Activated B cell treated with CpG ODN at 0.5 μM for 24 hours (primary cell): ENCODE measurements at regions not wholly inside any gene's neighbourhood (a gene's known extent, or its start where the extent isn't known, plus 50 kb on each side); places are given as distances from the start of the nearest gene placed in this dataset.

Source experiments
- ATAC-seq: fragments of 200-7000 bp; cut with Tn5 transposase; one replicate; pipeline ENCODE4 v1.10.0; 2021; ENCODE audit warnings: low read depth, mild to moderate bottlenecking, moderate library complexity
- CTCF ChIA-PET: fragments of 350-600 bp; sonication (Branson Sonifier 250); formaldehyde crosslinking; loops from one replicate; lab custom pipeline; 2021; ENCODE audit warnings: antibody characterized with exemption; lab: Charles Lee
- POLR2A ChIA-PET: fragments of 350-600 bp; sonication (Branson Sonifier 250); formaldehyde crosslinking; loops from one replicate; lab custom pipeline; 2021; ENCODE audit warnings: antibody characterized with exemption; lab: Charles Lee
- DNase-seq: peaks from one replicate; pipeline ENCODE4 v3.0.0; 2022
- H3K27ac Mint-ChIP-seq: one replicate; pipeline ENCODE4 v1.8.0; 2020; ENCODE audit warnings: mixed read lengths
- H3K27me3 Mint-ChIP-seq: one replicate; pipeline ENCODE4 v1.8.0; 2021; ENCODE audit warnings: mixed read lengths
- H3K36me3 Mint-ChIP-seq: one replicate; pipeline ENCODE4 v1.8.0; 2021; ENCODE audit warnings: low read depth, mixed read lengths
- H3K4me1 Mint-ChIP-seq: one replicate; pipeline ENCODE4 v1.8.0; 2021; ENCODE audit warnings: mixed read lengths
- H3K4me3 Mint-ChIP-seq: one replicate; pipeline ENCODE4 v1.8.0; 2020; ENCODE audit warnings: mild to moderate bottlenecking, mixed read lengths
- H3K9me3 Mint-ChIP-seq: one replicate; pipeline ENCODE4 v1.8.0; 2020; ENCODE audit warnings: mixed read lengths
- intact Hi-C: fragments of 100-400 bp; cut with micrococcal nuclease; formaldehyde crosslinking; loops from one replicate; pipeline ENCODE4 v1.15.1; 2024
- TF ChIP-seq, protein P1 (sequence below): fragments of 200-600 bp; IDR thresholded peaks from one replicate; pipeline ENCODE4 v1.8.0; 2022; ENCODE audit warnings: antibody characterized with exemption, mild to moderate bottlenecking

DNA sequence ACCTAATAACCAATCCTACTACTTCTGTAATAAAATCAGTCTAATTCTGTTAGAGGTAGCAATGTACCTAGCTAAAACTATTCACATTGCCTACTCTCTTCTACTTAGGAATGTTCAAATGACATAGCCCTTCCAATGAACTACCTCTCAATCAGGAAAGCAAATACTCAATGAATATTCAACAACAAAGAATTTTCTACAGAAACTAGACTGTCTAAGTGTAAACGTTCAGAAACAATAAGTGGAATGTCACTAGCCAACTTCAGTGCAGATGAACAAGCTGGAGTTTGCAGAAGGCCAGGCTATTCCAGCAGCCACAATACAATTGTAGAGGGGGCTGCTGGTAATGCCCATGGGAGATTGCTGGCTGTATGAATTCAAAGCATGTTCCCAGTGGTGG is 743.2 kb upstream of the CDH10 start:
- intact Hi-C loops: no loop called here
- Mint-ChIP-seq H3K27me3 (no peaks in the 10 kb centered on the region), H3K4me3 (no peak overlapping the region), H3K27ac (no peak overlapping the region), H3K36me3 (no peaks in the 10 kb centered on the region), H3K4me1 (no peaks in the 10 kb centered on the region), H3K9me3 (peaks cover 10% of the 10 kb centered on the region)
- DNase-seq: no peak
- no peak for ATAC-seq
- ChIA-PET POLR2A (no interaction called here), CTCF (no interaction called here)
- TF ChIP-seq, protein P1, sequence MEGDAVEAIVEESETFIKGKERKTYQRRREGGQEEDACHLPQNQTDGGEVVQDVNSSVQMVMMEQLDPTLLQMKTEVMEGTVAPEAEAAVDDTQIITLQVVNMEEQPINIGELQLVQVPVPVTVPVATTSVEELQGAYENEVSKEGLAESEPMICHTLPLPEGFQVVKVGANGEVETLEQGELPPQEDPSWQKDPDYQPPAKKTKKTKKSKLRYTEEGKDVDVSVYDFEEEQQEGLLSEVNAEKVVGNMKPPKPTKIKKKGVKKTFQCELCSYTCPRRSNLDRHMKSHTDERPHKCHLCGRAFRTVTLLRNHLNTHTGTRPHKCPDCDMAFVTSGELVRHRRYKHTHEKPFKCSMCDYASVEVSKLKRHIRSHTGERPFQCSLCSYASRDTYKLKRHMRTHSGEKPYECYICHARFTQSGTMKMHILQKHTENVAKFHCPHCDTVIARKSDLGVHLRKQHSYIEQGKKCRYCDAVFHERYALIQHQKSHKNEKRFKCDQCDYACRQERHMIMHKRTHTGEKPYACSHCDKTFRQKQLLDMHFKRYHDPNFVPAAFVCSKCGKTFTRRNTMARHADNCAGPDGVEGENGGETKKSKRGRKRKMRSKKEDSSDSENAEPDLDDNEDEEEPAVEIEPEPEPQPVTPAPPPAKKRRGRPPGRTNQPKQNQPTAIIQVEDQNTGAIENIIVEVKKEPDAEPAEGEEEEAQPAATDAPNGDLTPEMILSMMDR: no peak

DNA sequence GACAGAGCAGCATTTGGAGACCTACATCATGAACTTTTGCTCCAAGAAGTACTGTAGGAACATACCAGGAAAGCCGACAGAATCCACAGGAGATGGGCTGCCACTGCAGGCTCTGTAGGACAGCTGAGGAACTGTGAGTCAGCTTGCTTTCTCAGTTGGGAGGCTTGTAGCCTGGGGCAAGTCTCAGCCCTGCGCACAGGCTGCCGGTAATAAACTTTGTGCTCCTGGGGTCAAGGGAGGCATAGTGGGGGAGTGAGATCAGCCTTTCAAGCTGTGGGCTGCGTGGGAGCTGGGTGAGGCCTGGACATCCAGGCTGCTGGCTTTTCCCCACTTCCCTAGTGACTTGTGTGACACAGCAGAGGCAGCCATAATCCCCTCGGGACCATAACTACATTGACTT is 718.0 kb upstream of the CDH10 start:
- TF ChIP-seq, protein P1: no peak
- Mint-ChIP-seq H3K9me3 (peaks cover 17% of the 10 kb centered on the region), H3K27ac (no peak overlapping the region), H3K4me1 (no peaks in the 10 kb centered on the region), H3K27me3 (no peaks in the 10 kb centered on the region), H3K36me3 (no peaks in the 10 kb centered on the region), H3K4me3 (no peak overlapping the region)
- no peak for ATAC-seq
- intact Hi-C loops: no loop called here
- ChIA-PET CTCF (no interaction called here), POLR2A (no interaction called here)
- no peak for DNase-seq

DNA sequence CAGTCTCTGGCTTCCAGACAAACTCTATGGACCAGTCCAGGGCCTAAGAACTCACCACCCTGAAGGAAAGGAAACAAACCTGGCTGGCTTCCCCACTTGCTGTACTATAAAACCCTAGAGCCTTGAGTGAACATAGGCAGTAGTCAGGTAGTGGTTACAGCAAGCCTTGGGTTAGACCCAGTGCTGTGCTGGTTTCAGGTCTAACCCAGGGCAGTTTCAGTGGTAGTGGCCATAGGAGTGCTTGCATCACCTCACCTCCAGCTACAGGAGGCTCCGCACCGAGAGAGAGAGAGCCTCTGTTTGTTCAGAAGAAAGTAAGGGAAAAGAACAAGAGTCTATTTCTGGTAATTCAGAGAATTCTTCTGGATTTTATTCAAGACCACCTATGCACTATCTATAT is 714.1 kb upstream of the CDH10 start:
- intact Hi-C loops: no loop called here
- ATAC-seq: no peak
- CTCF ChIA-PET: no interaction called here
- DNase-seq: no peak
- Mint-ChIP-seq H3K9me3 (peaks cover 13% of the 10 kb centered on the region), H3K36me3 (no peaks in the 10 kb centered on the region), H3K4me1 (no peaks in the 10 kb centered on the region), H3K27me3 (no peaks in the 10 kb centered on the region), H3K27ac (no peak overlapping the region), H3K4me3 (no peak overlapping the region)
- POLR2A ChIA-PET: no interaction called here
- TF ChIP-seq, protein P1: no peak

DNA sequence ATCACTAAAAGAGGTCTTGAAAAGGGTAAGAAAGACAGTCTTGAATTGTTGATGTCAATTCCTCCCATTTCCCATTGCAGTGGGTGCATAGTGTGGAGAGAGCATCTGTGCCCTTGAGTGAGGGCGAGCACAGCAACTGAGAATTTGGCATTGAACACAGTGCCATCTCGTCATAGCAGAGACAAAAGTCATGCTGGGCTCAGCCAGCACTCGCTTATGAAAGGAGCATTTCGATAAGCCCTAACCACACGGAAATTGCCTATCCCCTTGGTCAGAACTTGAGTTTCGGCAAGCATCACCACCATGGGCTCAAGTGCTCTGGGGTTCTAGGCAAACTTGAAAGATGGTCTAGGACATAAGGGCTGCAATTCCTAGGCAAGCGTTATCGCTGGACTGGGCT is 712.8 kb upstream of the CDH10 start:
- Mint-ChIP-seq H3K36me3 (no peaks in the 10 kb centered on the region), H3K4me3 (no peak overlapping the region), H3K27me3 (no peaks in the 10 kb centered on the region), H3K27ac (no peak overlapping the region), H3K4me1 (no peaks in the 10 kb centered on the region), H3K9me3 (peaks cover 14% of the 10 kb centered on the region)
- intact Hi-C loops: no loop called here
- DNase-seq (no peak), ATAC-seq (no peak)
- POLR2A ChIA-PET: no interaction called here
- TF ChIP-seq, protein P1: no peak
- CTCF ChIA-PET: no interaction called here

DNA sequence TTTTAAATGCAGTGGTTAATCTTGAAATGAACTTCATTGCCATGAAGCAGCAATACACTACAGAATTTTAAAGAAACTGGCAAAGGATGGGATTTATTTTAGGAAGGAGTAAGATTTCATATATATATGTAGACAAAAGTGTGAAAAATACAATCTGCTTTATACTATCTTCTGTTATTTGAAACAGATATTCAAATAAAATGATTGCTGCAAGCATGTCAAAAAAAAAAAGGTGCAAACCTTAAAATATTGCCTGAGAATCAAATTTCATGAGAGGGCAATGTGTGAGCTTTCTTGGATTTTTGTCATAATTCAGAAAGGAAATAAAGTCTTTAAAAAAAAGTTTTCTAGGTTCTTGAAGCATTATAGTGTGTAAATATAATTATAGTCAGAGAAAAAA is 705.0 kb upstream of the CDH10 start:
- intact Hi-C loops: no loop called here
- ChIA-PET CTCF (no interaction called here), POLR2A (no interaction called here)
- H3K4me1 Mint-ChIP-seq: no peaks in the 10 kb centered on the region
- no peaks in the 10 kb centered on the region for H3K36me3 Mint-ChIP-seq
- DNase-seq (no peak), ATAC-seq (no peak)
- no peak overlapping the region for H3K4me3 Mint-ChIP-seq
- TF ChIP-seq, protein P1: no peak
- no peak overlapping the region for H3K27ac Mint-ChIP-seq
- H3K27me3 Mint-ChIP-seq: no peaks in the 10 kb centered on the region
- peaks cover 8% of the 10 kb centered on the region for H3K9me3 Mint-ChIP-seq
